ENCODE measurements at regions not wholly inside any gene's neighbourhood (a gene's known extent, or its start where the extent isn't known, plus 50 kb on each side); places are given as distances from the start of the nearest gene placed in this dataset.

GRCh38 chr12:24591079-24591626 is 357.7 kb downstream of the BCAT1 start:
- H3K9me3 Mint-ChIP-seq = no peaks in the 10 kb centered on the region
- H3K4me3 Mint-ChIP-seq = no peak overlapping the region
- H3K27me3 Mint-ChIP-seq (ENCODE audit: low read depth) = no peaks in the 10 kb centered on the region
- no peak for TF ChIP-seq CTCF (conservative IDR thresholded peaks at IDR 0.05)
- no peak overlapping the region for H3K27ac Mint-ChIP-seq (ENCODE audit: unreplicated experiment)
- DNase-seq (ENCODE audit: low read depth, low spot score) = no peak
- H3K36me3 Mint-ChIP-seq (ENCODE audit: low read depth) = no peaks in the 10 kb centered on the region
- peaks cover 15% of the 10 kb centered on the region for H3K4me1 Mint-ChIP-seq

DNA sequence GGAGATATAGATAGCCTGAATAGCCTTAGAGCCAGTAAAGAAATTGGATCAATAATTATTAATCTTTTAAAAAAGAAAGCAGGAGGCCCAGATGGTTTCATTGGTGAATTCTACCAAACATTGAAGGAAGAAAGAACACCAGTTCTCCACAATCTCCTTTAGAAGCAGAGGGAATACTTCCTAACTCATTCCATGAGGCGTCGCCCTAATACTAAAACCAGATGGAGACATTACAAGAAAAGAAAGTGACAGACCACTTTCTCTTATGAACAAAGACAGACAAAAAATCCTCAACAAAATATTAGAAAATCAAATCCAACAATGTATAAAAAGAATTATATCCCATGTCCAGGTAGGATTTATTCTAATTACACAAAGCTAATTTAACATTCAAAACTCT is 362.6 kb downstream of the BCAT1 start:
- H3K4me1 Mint-ChIP-seq = peaks cover 6% of the 10 kb centered on the region
- H3K4me3 Mint-ChIP-seq = no peak overlapping the region
- no peaks in the 10 kb centered on the region for H3K36me3 Mint-ChIP-seq (ENCODE audit: low read depth)
- TF ChIP-seq CTCF (conservative IDR thresholded peaks at IDR 0.05) = no peak
- no peak for DNase-seq (ENCODE audit: low read depth, low spot score)
- H3K27me3 Mint-ChIP-seq (ENCODE audit: low read depth) = no peaks in the 10 kb centered on the region
- no peak overlapping the region for H3K27ac Mint-ChIP-seq (ENCODE audit: unreplicated experiment)
- H3K9me3 Mint-ChIP-seq = peaks cover 8% of the 10 kb centered on the region

GRCh38 chr12:24584032-24584675 is 364.7 kb downstream of the BCAT1 start:
- Mint-ChIP-seq H3K4me3 (no peak overlapping the region), H3K9me3 (peaks cover 18% of the 10 kb centered on the region), H3K27me3 (ENCODE audit: low read depth) (no peaks in the 10 kb centered on the region), H3K4me1 (no peaks in the 10 kb centered on the region), H3K27ac (ENCODE audit: unreplicated experiment) (no peak overlapping the region), H3K36me3 (ENCODE audit: low read depth) (peaks cover 9% of the 10 kb centered on the region)
- DNase-seq (ENCODE audit: low read depth, low spot score) = no peak
- TF ChIP-seq CTCF (conservative IDR thresholded peaks at IDR 0.05) = no peak

GRCh38 chr12:24582954-24583601 is 365.8 kb downstream of the BCAT1 start:
- no peak overlapping the region for H3K4me3 Mint-ChIP-seq
- no peak for DNase-seq (ENCODE audit: low read depth, low spot score)
- peaks cover 14% of the 10 kb centered on the region for H3K36me3 Mint-ChIP-seq (ENCODE audit: low read depth)
- no peaks in the 10 kb centered on the region for H3K4me1 Mint-ChIP-seq
- no peaks in the 10 kb centered on the region for H3K27me3 Mint-ChIP-seq (ENCODE audit: low read depth)
- H3K9me3 Mint-ChIP-seq = peaks cover 23% of the 10 kb centered on the region
- TF ChIP-seq CTCF (conservative IDR thresholded peaks at IDR 0.05) = no peak
- H3K27ac Mint-ChIP-seq (ENCODE audit: unreplicated experiment) = no peak overlapping the region

GRCh38 chr12:24574538-24574937 is 374.4 kb downstream of the BCAT1 start:
- Mint-ChIP-seq H3K4me3 (no peak overlapping the region), H3K27me3 (ENCODE audit: low read depth) (no peaks in the 10 kb centered on the region), H3K9me3 (peaks cover 18% of the 10 kb centered on the region), H3K27ac (ENCODE audit: unreplicated experiment) (peak overlapping the region; percentile 45), H3K36me3 (ENCODE audit: low read depth) (peaks cover 17% of the 10 kb centered on the region), H3K4me1 (peaks cover 30% of the 10 kb centered on the region)
- no peak for DNase-seq (ENCODE audit: low read depth, low spot score)
- TF ChIP-seq CTCF (conservative IDR thresholded peaks at IDR 0.05) = no peak
